ENCODE measurements at regions not wholly inside any gene's neighbourhood (a gene's known extent, or its start where the extent isn't known, plus 50 kb on each side); places are given as distances from the start of the nearest gene placed in this dataset.

DNA sequence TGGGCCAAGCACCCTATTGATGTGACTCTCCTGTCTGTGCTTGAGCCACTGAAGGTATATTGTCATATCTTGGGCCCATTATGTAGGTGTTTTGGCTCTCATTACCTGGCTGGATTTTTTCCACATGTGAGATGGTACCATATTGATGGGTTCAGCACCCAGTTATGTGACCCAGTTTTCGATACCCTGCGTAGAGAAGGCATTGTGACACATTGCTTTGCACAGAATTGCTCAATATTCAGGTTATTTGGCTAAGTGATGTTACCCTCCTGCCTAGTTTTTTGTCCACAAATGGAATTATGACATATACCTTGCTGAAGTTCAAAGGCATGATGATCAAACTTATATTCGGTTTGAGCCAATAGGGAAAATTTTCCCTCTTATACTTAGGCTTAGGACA lies 1007.3 kb upstream of the TSPY4 start:
- H3K4me3 ChIP-seq: no peak overlapping the region
- no peak overlapping the region for H3K27ac ChIP-seq
- no peaks in the 10 kb centered on the region for H3K9me3 ChIP-seq
- no peak for DNase-seq
- TF ChIP-seq POLR2A (IDR thresholded peaks at IDR 0.05): no peak
- no peak for TF ChIP-seq POLR2AphosphoS5 (IDR thresholded peaks at IDR 0.05)
- TF ChIP-seq CTCF (IDR thresholded peaks at IDR 0.05 in 8 of 11, conservative IDR thresholded peaks at IDR 0.05 in 3 of 11): no peak
- H3K36me3 ChIP-seq: no peaks in the 10 kb centered on the region
- WGBS, 5 donors: 76 to 83% (median 78%) methylated on average over 3 of the region's 3 CpGs; no CpG with 5 or more reads in 2 of the 5 donors
- no peaks in the 10 kb centered on the region for H3K4me1 ChIP-seq
- no peaks in the 10 kb centered on the region for H3K27me3 ChIP-seq (replicated peaks in 1 of 7)
- intact Hi-C loops (cut with DNase I; ENCODE audit: low total_unique reads): no loop called here

- H3K27ac ChIP-seq: no peak overlapping the region
- no peaks in the 10 kb centered on the region for H3K4me1 ChIP-seq
- no peak for DNase-seq
- WGBS, 5 donors: 59 to 80% (median 68%) methylated on average over 3 of the region's 3 CpGs; no CpG with 5 or more reads in 2 of the 5 donors
- TF ChIP-seq POLR2A (IDR thresholded peaks at IDR 0.05) (no peak), POLR2AphosphoS5 (IDR thresholded peaks at IDR 0.05) (no peak), CTCF (IDR thresholded peaks at IDR 0.05 in 8 of 11, conservative IDR thresholded peaks at IDR 0.05 in 3 of 11) (no peak)
- no peaks in the 10 kb centered on the region for H3K9me3 ChIP-seq
- no peaks in the 10 kb centered on the region for H3K36me3 ChIP-seq
- intact Hi-C loops (cut with DNase I; ENCODE audit: low total_unique reads): no loop called here
- no peaks in the 10 kb centered on the region for H3K27me3 ChIP-seq (replicated peaks in 1 of 7)
- H3K4me3 ChIP-seq: no peak overlapping the region
These were observed 1003.9 kb upstream of the TSPY4 start for GRCh38 chrY:8333328-8333727.

DNA sequence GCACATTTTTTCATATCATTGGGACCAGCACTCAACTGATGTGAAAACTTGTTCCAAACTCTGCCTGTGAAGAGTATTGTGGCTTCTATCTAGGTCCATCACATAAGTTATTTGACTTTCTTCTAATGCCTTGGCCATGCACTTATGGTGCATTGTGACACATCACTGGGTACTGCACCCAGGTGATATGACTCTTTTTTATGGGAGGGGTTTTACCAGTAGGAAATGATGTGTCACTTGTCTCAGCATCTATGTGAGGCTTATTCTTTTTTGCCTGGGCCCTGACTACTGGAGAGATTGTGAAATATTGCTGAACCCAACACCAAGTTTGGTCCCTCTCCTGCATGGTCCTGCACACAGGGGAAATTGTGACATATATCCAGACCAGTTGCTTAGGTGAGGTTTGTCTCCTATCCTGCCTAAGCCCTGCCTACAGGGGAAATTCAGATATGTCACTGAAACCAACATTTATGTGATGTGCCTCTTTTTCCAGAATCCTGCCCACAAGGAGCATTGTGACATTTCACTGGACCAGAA lies 1001.9 kb upstream of the TSPY4 start:
- H3K36me3 ChIP-seq: no peaks in the 10 kb centered on the region
- H3K4me3 ChIP-seq: no peak overlapping the region
- intact Hi-C loops (cut with DNase I; ENCODE audit: low total_unique reads): no loop called here
- no peak for DNase-seq
- H3K27ac ChIP-seq: no peak overlapping the region
- no peaks in the 10 kb centered on the region for H3K27me3 ChIP-seq (replicated peaks in 1 of 7)
- no peaks in the 10 kb centered on the region for H3K4me1 ChIP-seq
- TF ChIP-seq POLR2A (IDR thresholded peaks at IDR 0.05) (no peak), CTCF (IDR thresholded peaks at IDR 0.05 in 8 of 11, conservative IDR thresholded peaks at IDR 0.05 in 3 of 11) (no peak), POLR2AphosphoS5 (IDR thresholded peaks at IDR 0.05) (no peak)
- H3K9me3 ChIP-seq: no peaks in the 10 kb centered on the region

GRCh38 chrY:8336112-8336774 lies 1001.0 kb upstream of the TSPY4 start:
- H3K27ac ChIP-seq: no peak overlapping the region
- intact Hi-C loops (cut with DNase I; ENCODE audit: low total_unique reads): no loop called here
- no peak for DNase-seq

More at GRCh38 chrY:8336112-8336774, 1001.0 kb upstream of the TSPY4 start:
- Histone ChIP-seq H3K4me3 (no peak overlapping the region), H3K27me3 (replicated peaks in 1 of 7) (no peaks in the 10 kb centered on the region), H3K4me1 (no peaks in the 10 kb centered on the region), H3K9me3 (no peaks in the 10 kb centered on the region), H3K36me3 (no peaks in the 10 kb centered on the region)
- WGBS, 5 donors: 53 to 64% (median 60%) methylated on average over 3 of the region's 3 CpGs; no CpG with 5 or more reads in 2 of the 5 donors
- TF ChIP-seq POLR2AphosphoS5 (IDR thresholded peaks at IDR 0.05) (no peak), CTCF (IDR thresholded peaks at IDR 0.05 in 8 of 11, conservative IDR thresholded peaks at IDR 0.05 in 3 of 11) (no peak), POLR2A (IDR thresholded peaks at IDR 0.05) (no peak)

Data from spleen (tissue), 11 donors.